ENCODE measurements at regions not wholly inside any gene's neighbourhood (a gene's known extent, or its start where the extent isn't known, plus 50 kb on each side); places are given as distances from the start of the nearest gene placed in this dataset.

- H3K36me3 ChIP-seq (ENCODE audit: control insufficient read depth in 2 of 3, insufficient read depth in 3 of 3, low read length in 3 of 3): no peaks in the 10 kb centered on the region
- no peak overlapping the region for H3K4me3 ChIP-seq (ENCODE audit: low read length in 3 of 3)
- intact Hi-C loops (cut with DNase I): no loop called here
- no peaks in the 10 kb centered on the region for H3K9me3 ChIP-seq (ENCODE audit: control insufficient read depth in 2 of 3, insufficient read depth in 1 of 3, low read length in 3 of 3)
- no peaks in the 10 kb centered on the region for H3K27me3 ChIP-seq (ENCODE audit: control insufficient read depth, insufficient read depth, low read length)
- no peaks in the 10 kb centered on the region for H3K4me1 ChIP-seq (ENCODE audit: control insufficient read depth in 2 of 3, insufficient read depth in 2 of 3, low read depth in 1 of 3, low read length in 3 of 3)
- FAIRE-seq (no peak), DNase-seq (no peak)
- H3K27ac ChIP-seq (ENCODE audit: low read depth in 2 of 2, low read length in 2 of 2): no peak overlapping the region
- no peak for TF ChIP-seq CTCF (IDR thresholded peaks at IDR 0.05; ENCODE audit: borderline replicate concordance, extremely low read depth, insufficient read depth)
- no peak overlapping the region for H3K9ac ChIP-seq (ENCODE audit: low read length in 3 of 3)
Observed at GRCh38 chr11:29211202-29211601, 805.6 kb downstream of the KCNA4 start.

- no peaks in the 10 kb centered on the region for H3K27me3 ChIP-seq (ENCODE audit: control insufficient read depth, insufficient read depth, low read length)
- intact Hi-C loops (cut with DNase I): no loop called here
- DNase-seq: no peak
- H3K9ac ChIP-seq (ENCODE audit: low read length in 3 of 3): no peak overlapping the region
- H3K4me1 ChIP-seq (ENCODE audit: control insufficient read depth in 2 of 3, insufficient read depth in 2 of 3, low read depth in 1 of 3, low read length in 3 of 3): no peaks in the 10 kb centered on the region
- no peaks in the 10 kb centered on the region for H3K36me3 ChIP-seq (ENCODE audit: control insufficient read depth in 2 of 3, insufficient read depth in 3 of 3, low read length in 3 of 3)
- no peak overlapping the region for H3K4me3 ChIP-seq (ENCODE audit: low read length in 3 of 3)
- H3K9me3 ChIP-seq (ENCODE audit: control insufficient read depth in 2 of 3, insufficient read depth in 1 of 3, low read length in 3 of 3): no peaks in the 10 kb centered on the region
- no peak for FAIRE-seq
- no peak for TF ChIP-seq CTCF (IDR thresholded peaks at IDR 0.05; ENCODE audit: borderline replicate concordance, extremely low read depth, insufficient read depth)
- no peak overlapping the region for H3K27ac ChIP-seq (ENCODE audit: low read depth in 2 of 2, low read length in 2 of 2)
Observed at GRCh38 chr11:29210426-29210825, 806.4 kb downstream of the KCNA4 start.

- Histone ChIP-seq H3K36me3 (ENCODE audit: control insufficient read depth in 2 of 3, insufficient read depth in 3 of 3, low read length in 3 of 3) (no peaks in the 10 kb centered on the region), H3K27me3 (ENCODE audit: control insufficient read depth, insufficient read depth, low read length) (no peaks in the 10 kb centered on the region), H3K4me1 (ENCODE audit: control insufficient read depth in 2 of 3, insufficient read depth in 2 of 3, low read depth in 1 of 3, low read length in 3 of 3) (no peaks in the 10 kb centered on the region), H3K9me3 (ENCODE audit: control insufficient read depth in 2 of 3, insufficient read depth in 1 of 3, low read length in 3 of 3) (no peaks in the 10 kb centered on the region), H3K4me3 (ENCODE audit: low read length in 3 of 3) (no peak overlapping the region), H3K27ac (ENCODE audit: low read depth in 2 of 2, low read length in 2 of 2) (no peak overlapping the region), H3K9ac (ENCODE audit: low read length in 3 of 3) (no peak overlapping the region)
- FAIRE-seq (no peak), DNase-seq (no peak)
- TF ChIP-seq CTCF (IDR thresholded peaks at IDR 0.05; ENCODE audit: borderline replicate concordance, extremely low read depth, insufficient read depth): no peak
- intact Hi-C loops (cut with DNase I): no loop called here
Observed at GRCh38 chr11:29208117-29208516, 808.7 kb downstream of the KCNA4 start.

All from kidney (tissue), 13 donors.